DOHH2 (cell line): ENCODE measurements at regions not wholly inside any gene's neighbourhood (a gene's known extent, or its start where the extent isn't known, plus 50 kb on each side); places are given as distances from the start of the nearest gene placed in this dataset.

Experiments used
- H3F3A ChIP-seq: fragments of 200-600 bp; sonication (generic), shearing (Covaris generic); 2 replicates; pipeline ENCODE4 v1.6.0; 2016; ENCODE audit warnings: antibody characterized with exemption, mild to moderate bottlenecking; ENCODE audit not compliant: control insufficient read depth, insufficient read depth
- H3K27ac ChIP-seq: fragments of 200-600 bp; sonication (generic); 2 replicates; pipeline ENCODE4 v1.5.1; 2014; ENCODE audit warnings: low read depth, mild to moderate bottlenecking, low read length, moderate library complexity
- H3K27me3 ChIP-seq: fragments of 200-600 bp; sonication (generic); 2 replicates; pipeline ENCODE4 v1.6.1; 2014; ENCODE audit warnings: mild to moderate bottlenecking, low read length, mixed read lengths; ENCODE audit not compliant: control insufficient read depth
- H3K36me3 ChIP-seq: fragments of 200-600 bp; sonication (generic); 2 replicates; pipeline ENCODE4 v1.6.1; 2014; ENCODE audit warnings: mild to moderate bottlenecking, low read length, moderate library complexity, mixed read lengths; ENCODE audit not compliant: control insufficient read depth
- H3K4me1 ChIP-seq: fragments of 200-600 bp; sonication (generic); 2 replicates; pipeline ENCODE4 v1.6.1; 2014; ENCODE audit warnings: mild to moderate bottlenecking, low read length, mixed read lengths; ENCODE audit not compliant: control insufficient read depth
- H3K4me2 ChIP-seq: fragments of 200-600 bp; sonication (generic); 2 replicates; pipeline ENCODE4 v1.6.0; 2014; ENCODE audit warnings: mild to moderate bottlenecking, low read length, moderate library complexity
- H3K4me3 ChIP-seq: fragments of 200-600 bp; sonication (generic); 2 replicates; pipeline ENCODE4 v1.5.1; 2014; ENCODE audit warnings: mild to moderate bottlenecking, low read length, mixed read lengths
- H3K79me2 ChIP-seq: fragments of 200-600 bp; sonication (generic); 2 replicates; pipeline ENCODE4 v1.6.1; 2014; ENCODE audit warnings: mild to moderate bottlenecking, low read length, mixed read lengths; ENCODE audit not compliant: control insufficient read depth
- H3K9me2 ChIP-seq: fragments of 200-600 bp; sonication (generic); replicated peaks from 2 replicates; pipeline ENCODE4 v1.6.1; 2014; ENCODE audit warnings: mild to moderate bottlenecking, low read length, mixed read lengths; ENCODE audit not compliant: control insufficient read depth
- H3K9me3 ChIP-seq: fragments of 200-600 bp; sonication (generic); 2 replicates; pipeline ENCODE4 v1.6.1; 2014; ENCODE audit warnings: antibody characterized with exemption, low read length, mixed read lengths; ENCODE audit not compliant: control insufficient read depth, insufficient read depth
- H4K20me1 ChIP-seq: fragments of 200-600 bp; sonication (generic); 2 replicates; pipeline ENCODE4 v1.6.0; 2014; ENCODE audit warnings: low read depth, mild to moderate bottlenecking, antibody characterized with exemption, low read length, moderate library complexity; ENCODE audit not compliant: control insufficient read depth, insufficient read depth
- EZH2phosphoT487 ChIP-seq: fragments of 200-600 bp; sonication (generic); IDR thresholded peaks from 2 replicates; pipeline ENCODE4 v1.6.1; 2017; ENCODE audit warnings: borderline replicate concordance, mild to moderate bottlenecking, antibody characterized with exemption, low read length, moderate library complexity, mixed read lengths
- TF ChIP-seq, protein P1 (sequence below): fragments of 200-600 bp; sonication (generic); IDR thresholded peaks from one replicate; pipeline ENCODE4 v1.5.1; 2014; ENCODE audit warnings: antibody characterized with exemption, mild to moderate bottlenecking, low read depth, low read length; ENCODE audit not compliant: poor library complexity, severe bottlenecking

DNA sequence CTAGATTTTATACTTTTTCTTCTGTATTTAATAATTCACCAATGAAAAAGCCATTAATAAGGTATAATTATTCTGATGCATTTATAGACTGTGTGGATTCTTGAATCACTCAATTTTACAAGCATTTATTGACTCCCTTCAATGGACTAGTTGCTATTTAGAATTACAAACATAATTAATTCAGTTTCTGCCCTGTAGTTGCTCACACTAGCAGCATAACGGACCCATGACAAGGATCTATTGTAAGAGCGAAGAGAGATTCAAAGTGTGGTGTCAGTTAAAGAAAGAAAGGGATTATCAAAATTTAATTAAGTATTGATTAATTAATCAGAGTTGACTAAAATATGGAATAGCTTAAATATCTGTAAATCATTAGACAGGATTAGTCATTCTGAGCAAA lies 602.6 kb upstream of the PTCHD4 start:
- Histone ChIP-seq H3K27me3 (no peaks in the 10 kb centered on the region), H3K4me2 (no peak overlapping the region), H3K9me3 (no peaks in the 10 kb centered on the region), H3K4me3 (no peak overlapping the region), H4K20me1 (no peaks in the 10 kb centered on the region), H3K9me2 (no peaks in the 10 kb centered on the region), H3K36me3 (no peaks in the 10 kb centered on the region), H3K27ac (no peak overlapping the region), H3K4me1 (no peaks in the 10 kb centered on the region), H3K79me2 (no peaks in the 10 kb centered on the region), H3F3A (no peaks in the 10 kb centered on the region)
- no peak for TF ChIP-seq EZH2phosphoT487
- TF ChIP-seq, protein P1, sequence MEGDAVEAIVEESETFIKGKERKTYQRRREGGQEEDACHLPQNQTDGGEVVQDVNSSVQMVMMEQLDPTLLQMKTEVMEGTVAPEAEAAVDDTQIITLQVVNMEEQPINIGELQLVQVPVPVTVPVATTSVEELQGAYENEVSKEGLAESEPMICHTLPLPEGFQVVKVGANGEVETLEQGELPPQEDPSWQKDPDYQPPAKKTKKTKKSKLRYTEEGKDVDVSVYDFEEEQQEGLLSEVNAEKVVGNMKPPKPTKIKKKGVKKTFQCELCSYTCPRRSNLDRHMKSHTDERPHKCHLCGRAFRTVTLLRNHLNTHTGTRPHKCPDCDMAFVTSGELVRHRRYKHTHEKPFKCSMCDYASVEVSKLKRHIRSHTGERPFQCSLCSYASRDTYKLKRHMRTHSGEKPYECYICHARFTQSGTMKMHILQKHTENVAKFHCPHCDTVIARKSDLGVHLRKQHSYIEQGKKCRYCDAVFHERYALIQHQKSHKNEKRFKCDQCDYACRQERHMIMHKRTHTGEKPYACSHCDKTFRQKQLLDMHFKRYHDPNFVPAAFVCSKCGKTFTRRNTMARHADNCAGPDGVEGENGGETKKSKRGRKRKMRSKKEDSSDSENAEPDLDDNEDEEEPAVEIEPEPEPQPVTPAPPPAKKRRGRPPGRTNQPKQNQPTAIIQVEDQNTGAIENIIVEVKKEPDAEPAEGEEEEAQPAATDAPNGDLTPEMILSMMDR: no peak

DNA sequence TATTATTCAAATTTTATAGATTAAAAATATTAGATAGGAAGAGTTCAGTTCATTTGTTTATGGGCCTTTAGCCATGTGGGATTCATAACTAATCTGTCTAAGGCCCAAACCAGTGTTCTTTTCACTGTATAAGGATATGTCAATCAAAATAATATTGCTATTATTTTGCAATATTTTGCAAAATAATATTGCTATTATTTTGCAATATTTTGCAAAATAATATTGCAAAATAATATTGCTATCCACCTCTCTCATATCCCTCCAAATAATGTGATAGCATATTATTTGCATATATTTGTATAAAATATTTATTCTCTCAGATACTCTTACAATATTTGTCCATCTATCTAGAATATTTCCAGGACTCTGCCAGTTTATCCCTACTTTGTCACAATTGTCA lies 595.3 kb upstream of the PTCHD4 start:
- Histone ChIP-seq H3K79me2 (no peaks in the 10 kb centered on the region), H3K4me3 (no peak overlapping the region), H4K20me1 (no peaks in the 10 kb centered on the region), H3K27ac (no peak overlapping the region), H3K27me3 (no peaks in the 10 kb centered on the region), H3K36me3 (no peaks in the 10 kb centered on the region), H3F3A (no peaks in the 10 kb centered on the region), H3K4me2 (no peak overlapping the region), H3K4me1 (no peaks in the 10 kb centered on the region), H3K9me3 (no peaks in the 10 kb centered on the region), H3K9me2 (no peaks in the 10 kb centered on the region)
- TF ChIP-seq EZH2phosphoT487: no peak
- TF ChIP-seq, protein P1: no peak

DNA sequence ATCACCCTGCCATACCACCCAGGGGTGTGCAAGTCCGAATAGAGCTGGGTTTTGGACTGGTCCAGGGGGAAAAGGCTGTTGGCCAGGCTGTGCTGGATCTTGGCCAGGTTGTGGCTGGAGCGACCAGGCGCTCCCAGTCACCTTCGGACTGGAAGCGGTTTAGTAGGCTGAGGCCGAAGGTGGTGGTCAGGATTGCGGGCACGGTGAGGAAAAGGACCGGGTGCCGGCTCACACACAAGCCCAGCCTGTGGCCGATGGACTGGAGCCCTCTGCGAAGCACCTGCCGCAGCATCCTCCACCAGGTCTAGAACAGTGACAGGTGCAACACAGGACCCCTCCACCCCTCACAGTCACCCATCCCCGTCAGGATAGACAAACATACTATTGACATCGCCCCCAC lies 590.6 kb upstream of the PTCHD4 start:
- Histone ChIP-seq H3K4me2 (no peak overlapping the region), H3K4me3 (no peak overlapping the region), H3F3A (no peaks in the 10 kb centered on the region), H3K9me3 (no peaks in the 10 kb centered on the region), H3K27ac (no peak overlapping the region), H3K4me1 (no peaks in the 10 kb centered on the region), H3K27me3 (no peaks in the 10 kb centered on the region), H3K9me2 (no peaks in the 10 kb centered on the region), H3K36me3 (no peaks in the 10 kb centered on the region), H3K79me2 (no peaks in the 10 kb centered on the region), H4K20me1 (no peaks in the 10 kb centered on the region)
- TF ChIP-seq, protein P1: no peak
- no peak for TF ChIP-seq EZH2phosphoT487

DNA sequence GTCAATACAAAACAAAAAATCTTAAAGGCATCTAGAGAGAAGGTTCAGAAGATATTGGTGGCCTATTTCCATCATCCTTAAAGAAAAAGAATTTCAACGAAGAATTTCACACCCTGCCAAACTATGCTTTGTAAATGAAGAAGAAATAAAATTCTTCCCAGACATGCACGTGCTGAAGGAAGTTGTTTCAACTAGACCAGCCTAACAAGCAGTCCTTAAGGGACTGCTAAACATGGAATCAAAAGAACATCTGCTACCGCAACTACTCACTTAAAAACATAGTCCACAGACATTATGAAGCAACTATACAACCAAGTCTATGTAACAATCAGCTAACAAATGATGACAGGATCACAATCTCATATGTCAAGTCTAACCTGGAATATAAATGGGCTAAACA lies 584.9 kb upstream of the PTCHD4 start:
- no peak overlapping the region for H3K4me3 ChIP-seq
- no peaks in the 10 kb centered on the region for H3K27me3 ChIP-seq
- no peaks in the 10 kb centered on the region for H3K36me3 ChIP-seq
- no peaks in the 10 kb centered on the region for H3K79me2 ChIP-seq
- TF ChIP-seq, protein P1: no peak
- TF ChIP-seq EZH2phosphoT487: no peak
- H3K27ac ChIP-seq: no peak overlapping the region
- H3K9me2 ChIP-seq: no peaks in the 10 kb centered on the region
- H3F3A ChIP-seq: no peaks in the 10 kb centered on the region
- no peaks in the 10 kb centered on the region for H3K4me1 ChIP-seq
- no peaks in the 10 kb centered on the region for H4K20me1 ChIP-seq
- H3K4me2 ChIP-seq: no peak overlapping the region
- no peaks in the 10 kb centered on the region for H3K9me3 ChIP-seq
